GM10266 (cell line): ENCODE measurements at regions not wholly inside any gene's neighbourhood (a gene's known extent, or its start where the extent isn't known, plus 50 kb on each side); places are given as distances from the start of the nearest gene placed in this dataset.

Experiments used
- DNase-seq: peaks from one replicate; pipeline ENCODE4 v3.0.0; 2012; ENCODE audit errors: extremely low spot score
- CTCF ChIP-seq: IDR thresholded peaks from 2 replicates; pipeline ENCODE4 v1.5.1; 2012; ENCODE audit warnings: mild to moderate bottlenecking, low read depth; ENCODE audit not compliant: control insufficient read depth, insufficient read depth; ENCODE audit errors: missing control alignments

- no peak for DNase-seq
- TF ChIP-seq CTCF, result no peak
Observed at GRCh38 chr13:50078895-50079654, 63.8 kb downstream of the KCNRG start.

GRCh38 chr13:50079655-50080202 is 64.5 kb downstream of the KCNRG start:
- no peak for TF ChIP-seq CTCF
- DNase-seq, result no peak

GRCh38 chr13:50080203-50080910 is 65.1 kb downstream of the KCNRG start:
- TF ChIP-seq CTCF, result no peak
- DNase-seq, result peak; percentile 11

- no peak for TF ChIP-seq CTCF
- peak; percentile 22 for DNase-seq
Observed at GRCh38 chr13:50080911-50081678, 65.9 kb downstream of the KCNRG start.

GRCh38 chr13:50081679-50082425 is 66.6 kb downstream of the KCNRG start:
- peak; percentile 4 for TF ChIP-seq CTCF
- DNase-seq, result peak; percentile 92

- DNase-seq, result peak; percentile 59
- TF ChIP-seq CTCF, result no peak
Observed at GRCh38 chr13:50082426-50083281, 67.4 kb downstream of the KCNRG start.
